Uterus (tissue), 2 donors: ENCODE measurements at regions not wholly inside any gene's neighbourhood (a gene's known extent, or its start where the extent isn't known, plus 50 kb on each side); places are given as distances from the start of the nearest gene placed in this dataset.

ENCODE experiments used
- POLR2A ChIP-seq, 2 donors: fragments of 450-650 bp; IDR thresholded peaks; one replicate each; pipeline ENCODE4 v1.6.1; 2016; ENCODE audit warnings: antibody characterized with exemption in 2 of 2, mild to moderate bottlenecking in 1 of 2, moderate library complexity in 1 of 2
- TF ChIP-seq, protein P1 (sequence below), 4 experiments: fragments of 200-600 bp in 2 of 4; fragments of 450-650 bp in 2 of 4; sonication (generic) in 2 of 4; IDR thresholded peaks; one replicate each; pipeline ENCODE4 v1.5.1; 2016 to 2019; ENCODE audit warnings: antibody characterized with exemption in 4 of 4, mild to moderate bottlenecking in 2 of 4, moderate library complexity in 1 of 4

DNA sequence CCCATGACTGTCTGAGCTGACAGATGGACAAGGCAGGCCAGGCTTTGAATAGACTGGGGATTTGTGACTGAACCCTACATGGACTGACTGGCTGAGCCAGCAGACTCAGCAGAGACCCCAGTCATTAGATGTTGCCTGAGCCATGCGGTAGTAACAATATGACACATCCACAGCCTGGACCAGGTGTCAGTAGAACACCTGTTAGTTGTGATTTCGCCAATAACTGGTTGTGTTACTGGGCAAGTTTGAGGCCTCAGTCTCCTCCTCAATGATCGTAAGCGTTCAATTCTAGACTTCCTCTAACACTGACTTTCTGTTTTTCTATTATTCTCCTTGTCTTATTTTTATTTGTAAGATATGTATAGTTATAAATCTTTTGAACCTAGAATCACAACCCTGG, 311.9 kb upstream of the MAP3K7 start:
- TF ChIP-seq, protein P1, sequence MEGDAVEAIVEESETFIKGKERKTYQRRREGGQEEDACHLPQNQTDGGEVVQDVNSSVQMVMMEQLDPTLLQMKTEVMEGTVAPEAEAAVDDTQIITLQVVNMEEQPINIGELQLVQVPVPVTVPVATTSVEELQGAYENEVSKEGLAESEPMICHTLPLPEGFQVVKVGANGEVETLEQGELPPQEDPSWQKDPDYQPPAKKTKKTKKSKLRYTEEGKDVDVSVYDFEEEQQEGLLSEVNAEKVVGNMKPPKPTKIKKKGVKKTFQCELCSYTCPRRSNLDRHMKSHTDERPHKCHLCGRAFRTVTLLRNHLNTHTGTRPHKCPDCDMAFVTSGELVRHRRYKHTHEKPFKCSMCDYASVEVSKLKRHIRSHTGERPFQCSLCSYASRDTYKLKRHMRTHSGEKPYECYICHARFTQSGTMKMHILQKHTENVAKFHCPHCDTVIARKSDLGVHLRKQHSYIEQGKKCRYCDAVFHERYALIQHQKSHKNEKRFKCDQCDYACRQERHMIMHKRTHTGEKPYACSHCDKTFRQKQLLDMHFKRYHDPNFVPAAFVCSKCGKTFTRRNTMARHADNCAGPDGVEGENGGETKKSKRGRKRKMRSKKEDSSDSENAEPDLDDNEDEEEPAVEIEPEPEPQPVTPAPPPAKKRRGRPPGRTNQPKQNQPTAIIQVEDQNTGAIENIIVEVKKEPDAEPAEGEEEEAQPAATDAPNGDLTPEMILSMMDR (IDR thresholded peaks at IDR 0.05) = no peak
- TF ChIP-seq POLR2A (IDR thresholded peaks at IDR 0.05) = no peak
